ENCODE measurements at regions not wholly inside any gene's neighbourhood (a gene's known extent, or its start where the extent isn't known, plus 50 kb on each side); places are given as distances from the start of the nearest gene placed in this dataset.

- TF ChIP-seq, protein P1, sequence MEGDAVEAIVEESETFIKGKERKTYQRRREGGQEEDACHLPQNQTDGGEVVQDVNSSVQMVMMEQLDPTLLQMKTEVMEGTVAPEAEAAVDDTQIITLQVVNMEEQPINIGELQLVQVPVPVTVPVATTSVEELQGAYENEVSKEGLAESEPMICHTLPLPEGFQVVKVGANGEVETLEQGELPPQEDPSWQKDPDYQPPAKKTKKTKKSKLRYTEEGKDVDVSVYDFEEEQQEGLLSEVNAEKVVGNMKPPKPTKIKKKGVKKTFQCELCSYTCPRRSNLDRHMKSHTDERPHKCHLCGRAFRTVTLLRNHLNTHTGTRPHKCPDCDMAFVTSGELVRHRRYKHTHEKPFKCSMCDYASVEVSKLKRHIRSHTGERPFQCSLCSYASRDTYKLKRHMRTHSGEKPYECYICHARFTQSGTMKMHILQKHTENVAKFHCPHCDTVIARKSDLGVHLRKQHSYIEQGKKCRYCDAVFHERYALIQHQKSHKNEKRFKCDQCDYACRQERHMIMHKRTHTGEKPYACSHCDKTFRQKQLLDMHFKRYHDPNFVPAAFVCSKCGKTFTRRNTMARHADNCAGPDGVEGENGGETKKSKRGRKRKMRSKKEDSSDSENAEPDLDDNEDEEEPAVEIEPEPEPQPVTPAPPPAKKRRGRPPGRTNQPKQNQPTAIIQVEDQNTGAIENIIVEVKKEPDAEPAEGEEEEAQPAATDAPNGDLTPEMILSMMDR (IDR thresholded peaks at IDR 0.05; ENCODE audit: borderline replicate concordance, extremely low read depth, low read length, poor library complexity, severe bottlenecking) = no peak
- TF ChIP-seq EZH2 (IDR thresholded peaks at IDR 0.05; ENCODE audit: borderline replicate concordance, low read depth, low read length, severe bottlenecking) = no peak
Measured at GRCh38 chr3:69569520-69569919, 169.7 kb upstream of the MITF start.

Data from DND-41 (cell line).